ENCODE measurements at regions not wholly inside any gene's neighbourhood (a gene's known extent, or its start where the extent isn't known, plus 50 kb on each side); places are given as distances from the start of the nearest gene placed in this dataset.
"Not testable (repeated sequence)": the region's sequence is repeated elsewhere in the genome, so short reads cannot be mapped to it uniquely, and the experiment has no call there.

GRCh38 chr9:1882711-1883403 lies 132.3 kb upstream of the SMARCA2 start:
- DNase-seq = no peak

- no peak for DNase-seq
These were observed 124.9 kb upstream of the SMARCA2 start for GRCh38 chr9:1890201-1890600.

DNA sequence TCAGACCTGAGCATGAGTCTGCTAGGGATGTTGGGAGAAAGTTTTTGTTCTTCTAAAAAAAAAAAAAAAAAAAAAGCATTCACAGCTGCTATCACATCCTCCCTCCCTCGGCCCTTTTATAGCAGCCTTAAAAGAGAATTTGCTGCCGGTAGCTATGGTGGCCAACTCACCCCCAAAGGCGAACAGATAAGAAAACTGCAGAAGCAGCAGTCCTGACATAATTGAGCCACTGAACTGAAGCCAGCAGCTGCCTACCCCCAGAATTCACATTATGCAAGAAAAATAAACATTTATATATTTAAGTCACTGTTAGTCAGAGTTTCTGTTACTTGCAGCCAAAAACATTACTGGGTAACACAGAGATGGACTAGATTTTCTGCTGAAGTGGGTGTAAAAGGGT lies 124.3 kb upstream of the SMARCA2 start:
- DNase-seq = no peak

- DNase-seq = not testable (repeated sequence)
These were observed 112.0 kb upstream of the SMARCA2 start for GRCh38 chr9:1903080-1903704.

GRCh38 chr9:1907465-1907864 lies 107.7 kb upstream of the SMARCA2 start:
- DNase-seq = no peak

DNA sequence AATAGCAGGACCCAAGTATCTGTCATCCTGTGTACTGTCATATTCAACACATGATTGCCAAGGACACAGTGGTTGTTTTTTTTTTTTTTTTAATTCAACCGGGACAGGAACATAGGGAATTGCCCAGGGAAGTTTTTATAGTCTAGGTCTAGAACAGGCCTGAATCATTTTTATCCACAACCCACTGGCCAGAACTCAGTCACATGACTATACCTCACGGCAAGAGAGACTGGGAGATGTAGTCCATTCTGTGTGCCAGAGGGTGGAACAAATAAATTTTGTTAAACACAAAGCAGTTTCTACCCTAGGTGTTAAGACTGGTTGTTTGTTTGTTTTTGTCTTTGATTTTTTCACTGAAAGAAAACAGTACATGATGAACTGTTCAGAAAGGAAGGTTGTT lies 105.8 kb upstream of the SMARCA2 start:
- no peak for DNase-seq

DNA sequence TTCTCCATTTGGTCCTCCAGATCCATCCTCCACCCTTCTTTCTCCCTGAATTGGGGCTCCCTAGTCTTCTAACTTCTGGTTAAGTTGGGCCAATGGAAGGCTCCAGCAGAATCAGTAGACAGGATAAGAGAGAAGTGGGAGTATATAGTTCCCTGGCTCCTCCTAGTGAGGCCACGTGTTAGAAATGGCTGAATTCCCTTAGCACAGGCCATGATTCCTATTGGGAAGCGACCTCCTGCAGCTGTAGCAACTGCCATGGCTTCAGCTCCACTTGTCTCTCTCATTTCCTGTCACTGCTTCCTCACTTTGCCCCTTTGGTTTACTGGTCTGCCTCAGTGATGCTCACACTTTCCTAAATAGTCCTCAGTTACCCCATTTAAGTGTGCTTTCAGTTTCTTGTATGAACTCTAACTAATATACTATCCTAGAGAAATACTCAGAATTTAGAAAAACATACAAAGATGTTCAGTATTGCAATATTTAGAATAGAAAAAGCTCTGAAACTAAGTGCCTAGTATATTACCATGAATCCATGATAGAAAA lies 104.8 kb upstream of the SMARCA2 start:
- no peak for DNase-seq

DNA sequence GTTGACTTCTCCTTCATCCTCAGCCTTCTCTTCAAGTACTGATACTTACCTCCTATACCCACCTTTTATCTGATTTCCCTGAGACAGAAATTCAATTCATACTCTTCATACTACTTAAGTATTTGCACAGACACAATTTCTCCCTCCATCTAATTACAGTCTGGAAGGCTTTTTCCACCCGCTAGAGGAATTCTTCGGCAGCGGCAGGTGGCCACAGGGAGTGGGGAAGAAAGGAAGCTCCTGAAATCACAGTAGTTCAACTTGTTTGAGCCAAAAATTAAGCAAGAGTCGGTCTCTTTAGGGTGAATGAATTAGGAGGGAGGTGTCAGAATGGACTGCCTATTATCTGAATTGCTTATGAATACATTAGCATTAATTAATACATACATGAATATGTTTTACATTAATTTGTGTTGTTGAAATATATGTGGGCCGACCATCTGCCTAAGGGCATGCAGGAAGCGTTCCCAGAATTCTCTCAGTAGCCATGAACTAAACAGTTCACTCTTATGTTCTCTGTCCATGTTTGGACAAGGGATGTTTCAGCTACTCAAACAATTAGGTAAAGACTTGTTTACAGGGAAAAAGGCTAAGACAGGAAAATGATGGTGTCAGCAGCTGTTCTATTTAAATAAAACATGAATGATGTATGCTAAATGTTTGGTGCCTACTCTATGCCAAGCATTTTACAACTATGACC lies 101.4 kb upstream of the SMARCA2 start:
- DNase-seq = no peak

- no peak for DNase-seq
These were observed 99.1 kb upstream of the SMARCA2 start for GRCh38 chr9:1916095-1916494.

DNA sequence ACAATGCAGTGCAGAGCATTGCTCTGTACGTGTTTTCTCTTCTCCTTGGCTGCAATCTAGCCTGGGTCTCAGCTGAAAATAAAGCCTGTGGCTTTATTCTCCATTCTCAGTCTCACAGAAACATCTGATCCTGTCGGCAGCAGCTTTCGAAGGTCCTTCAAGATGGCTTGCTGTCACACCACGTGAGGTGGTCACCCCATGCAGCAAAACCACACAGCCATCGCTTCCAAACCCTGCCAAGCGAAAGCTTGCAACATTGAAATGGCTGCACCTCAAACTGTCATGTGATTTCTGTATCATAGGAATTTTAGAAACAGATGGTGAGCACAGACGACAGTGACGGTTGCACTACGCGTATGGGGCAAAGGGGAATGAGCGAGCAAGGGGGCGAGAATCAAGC lies 98.5 kb upstream of the SMARCA2 start:
- DNase-seq = no peak

GRCh38 chr9:1917396-1917935 lies 97.7 kb upstream of the SMARCA2 start:
- no peak for DNase-seq

GRCh38 chr9:1918108-1918507 lies 97.0 kb upstream of the SMARCA2 start:
- no peak for DNase-seq

DNA sequence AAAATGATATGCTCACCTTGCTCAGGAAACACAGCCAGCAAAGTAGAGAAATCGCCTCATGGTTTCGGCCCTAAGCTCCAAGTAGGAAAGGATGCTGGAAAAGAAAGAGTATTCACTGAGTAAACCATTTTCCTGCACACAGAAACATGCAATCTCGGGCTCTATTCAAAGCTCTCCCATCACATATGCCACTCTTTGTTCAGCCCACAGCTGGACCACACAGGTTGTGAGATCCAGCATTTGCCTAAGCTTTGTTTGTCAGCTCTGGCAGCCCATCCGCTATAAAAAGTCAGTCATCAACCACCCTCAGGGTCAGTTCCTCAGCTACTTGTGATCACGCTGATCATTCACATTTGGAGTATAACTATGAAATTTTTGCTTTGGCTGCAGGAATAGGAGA lies 96.5 kb upstream of the SMARCA2 start:
- DNase-seq = no peak

DNA sequence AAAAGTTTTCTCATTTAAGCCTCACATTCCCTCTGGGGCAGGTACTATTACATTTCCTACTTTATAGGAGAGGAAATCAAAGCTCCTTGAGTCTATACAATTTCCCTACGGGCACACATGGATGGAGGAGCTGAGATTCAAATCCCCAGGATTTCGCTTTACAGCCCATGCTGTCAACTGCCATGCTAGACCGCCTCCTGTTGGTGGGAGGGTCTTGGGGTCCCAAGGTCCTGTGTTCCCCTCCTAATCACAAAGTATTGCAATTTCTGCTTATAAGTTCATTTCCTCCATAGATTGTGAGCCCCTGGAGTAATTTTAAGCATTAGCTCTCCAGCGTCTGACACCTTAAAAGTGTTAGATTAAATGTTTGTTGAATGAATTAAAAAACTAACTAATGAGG lies 95.9 kb upstream of the SMARCA2 start:
- no peak for DNase-seq

DNA sequence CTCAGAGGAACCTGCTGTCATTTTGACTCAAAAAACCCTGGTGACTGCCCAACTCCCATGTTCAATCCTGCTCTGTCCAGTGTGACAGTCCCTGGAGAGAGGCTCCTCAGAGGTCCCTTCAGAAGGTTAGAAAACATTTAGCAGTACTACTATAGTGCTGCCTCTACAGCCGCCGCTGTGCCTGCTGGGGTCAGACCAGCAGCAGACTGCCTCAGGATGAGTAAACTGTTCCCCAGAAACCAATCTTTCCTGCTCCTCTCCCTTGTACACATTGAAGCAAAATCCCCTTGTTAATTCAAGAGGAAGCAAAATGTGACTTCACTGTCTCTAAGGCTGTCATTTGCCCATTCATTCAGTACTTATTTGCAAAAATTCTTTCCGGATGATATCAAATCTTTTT lies 94.8 kb upstream of the SMARCA2 start:
- DNase-seq = no peak

- DNase-seq = peak; percentile 12
These were observed 93.1 kb upstream of the SMARCA2 start for GRCh38 chr9:1922026-1922425.

GRCh38 chr9:1927546-1927945 lies 87.6 kb upstream of the SMARCA2 start:
- DNase-seq = no peak

GRCh38 chr9:1929134-1929533 lies 86.0 kb upstream of the SMARCA2 start:
- DNase-seq = no peak

DNA sequence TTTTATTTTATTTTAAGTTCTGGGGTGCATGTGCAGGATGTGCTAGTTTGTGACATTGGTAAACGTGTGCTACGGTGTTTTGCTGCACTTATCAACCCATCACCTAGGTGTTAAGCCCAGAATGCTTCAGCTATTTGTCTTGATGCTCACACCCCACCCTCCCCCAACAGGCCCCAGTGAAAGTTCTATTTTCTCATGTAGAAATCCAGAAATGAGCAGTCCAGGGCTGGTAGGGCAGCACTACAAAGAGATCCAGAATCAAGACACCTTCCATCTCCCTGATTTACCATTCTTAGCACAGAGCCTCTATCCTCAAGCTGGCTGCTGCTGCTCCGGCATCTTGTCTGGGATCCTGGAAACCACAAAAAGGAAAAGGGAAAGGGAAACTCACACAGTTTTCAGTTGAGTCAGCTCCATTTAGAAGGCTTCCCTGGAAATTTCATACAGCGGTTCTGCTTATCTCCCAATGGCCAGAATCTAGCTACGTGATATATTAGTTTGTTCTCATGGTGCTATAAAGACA lies 85.4 kb upstream of the SMARCA2 start:
- DNase-seq = no peak

DNA sequence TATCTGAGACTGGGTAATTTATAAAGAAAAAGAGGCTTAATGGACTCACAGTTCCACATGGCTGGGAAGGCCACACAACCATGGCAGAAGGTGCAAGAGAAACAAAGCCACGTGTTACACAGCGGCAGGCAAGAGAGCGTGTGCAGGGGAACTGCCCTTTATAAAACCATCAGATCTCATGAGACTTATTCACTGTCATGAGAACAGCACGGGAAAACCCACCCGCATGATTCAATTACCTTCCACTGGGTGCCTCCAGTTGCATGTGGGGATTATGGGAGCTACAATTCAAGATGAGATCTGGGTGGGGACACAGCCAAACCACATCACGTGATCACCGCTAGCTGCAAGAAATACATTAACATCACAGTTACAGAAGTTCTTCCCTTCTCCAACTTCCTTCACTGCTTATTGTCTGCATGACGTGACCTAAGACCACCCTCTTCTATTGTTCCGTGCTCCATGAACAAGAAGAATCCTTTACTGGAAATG lies 84.9 kb upstream of the SMARCA2 start:
- DNase-seq = peak; percentile 5

DNA sequence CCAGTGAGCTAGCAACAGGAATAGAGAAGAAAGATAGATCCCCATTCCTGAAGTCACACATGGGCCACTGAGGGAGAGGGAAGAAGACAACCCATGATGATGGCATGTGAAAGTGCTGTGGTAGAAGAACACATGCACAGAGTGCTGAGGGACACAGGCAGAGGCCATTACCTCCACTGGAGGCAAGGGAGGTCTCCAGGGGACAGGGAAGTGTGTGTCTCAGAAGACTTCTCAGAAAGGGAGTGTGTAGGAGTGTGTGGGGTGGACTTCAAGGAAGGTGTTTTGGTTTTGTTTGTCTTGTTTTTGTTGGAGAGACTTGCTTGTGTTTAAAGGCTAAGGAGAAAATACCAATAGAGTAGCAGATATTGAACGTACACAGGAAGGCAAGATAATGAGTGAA lies 77.0 kb upstream of the SMARCA2 start:
- DNase-seq = no peak

GRCh38 chr9:1938675-1939170 lies 76.4 kb upstream of the SMARCA2 start:
- no peak for DNase-seq

- no peak for DNase-seq
These were observed 75.7 kb upstream of the SMARCA2 start for GRCh38 chr9:1939466-1939865.

Measured in hematopoietic multipotent progenitor cell treated with erythropoietin and hydrocortisone succinate and interleukin-3 and kit ligand, for 6 days (in vitro differentiated cells).